Smooth muscle cell (in vitro differentiated cells): ENCODE measurements at regions not wholly inside any gene's neighbourhood (a gene's known extent, or its start where the extent isn't known, plus 50 kb on each side); places are given as distances from the start of the nearest gene placed in this dataset.

ENCODE experiments used
- DNase-seq: peaks from one replicate; lab custom pipeline; 2025; ENCODE audit not compliant: unreplicated experiment; lab: John Stamatoyannopoulos, UW
- H2AFZ ChIP-seq: fragments of 200-600 bp; sonication (generic); 2 replicates; pipeline ENCODE4 v1.6.0; 2016; ENCODE audit warnings: antibody characterized with exemption, low read depth, mild to moderate bottlenecking
- H3F3A ChIP-seq: fragments of 200-600 bp; sonication (generic); 2 replicates; pipeline ENCODE4 v1.6.0; 2017; ENCODE audit warnings: antibody characterized with exemption, low read depth
- H3K27ac ChIP-seq: fragments of 200-600 bp; sonication (generic); 2 replicates; pipeline ENCODE4 v1.5.1; 2016; ENCODE audit warnings: low read depth, mild to moderate bottlenecking
- H3K27me3 ChIP-seq: fragments of 200-600 bp; sonication (generic); 2 replicates; pipeline ENCODE4 v1.6.1; 2016; ENCODE audit warnings: low read depth, mild to moderate bottlenecking
- H3K36me3 ChIP-seq: fragments of 200-600 bp; sonication (generic); 2 replicates; pipeline ENCODE4 v1.5.1; 2016; ENCODE audit warnings: low read depth
- H3K4me1 ChIP-seq: fragments of 200-600 bp; sonication (generic); 2 replicates; pipeline ENCODE4 v1.5.1; 2016; ENCODE audit warnings: low read depth
- H3K4me2 ChIP-seq: fragments of 200-600 bp; sonication (generic); 2 replicates; pipeline ENCODE4 v1.6.0; 2016; ENCODE audit warnings: mild to moderate bottlenecking
- H3K4me3 ChIP-seq: fragments of 200-600 bp; sonication (generic); 2 replicates; pipeline ENCODE4 v1.5.1; 2016; ENCODE audit warnings: mild to moderate bottlenecking
- H3K79me2 ChIP-seq: fragments of 200-600 bp; sonication (generic); 2 replicates; pipeline ENCODE4 v1.6.0; 2016; ENCODE audit warnings: low read depth, mild to moderate bottlenecking
- H3K9ac ChIP-seq: fragments of 200-600 bp; sonication (generic); 2 replicates; pipeline ENCODE4 v1.6.0; 2016; ENCODE audit warnings: low read depth
- H3K9me3 ChIP-seq: fragments of 200-600 bp; sonication (generic); replicated peaks from 2 replicates; pipeline ENCODE4 v1.5.1; 2016; ENCODE audit warnings: low read depth
- H4K20me1 ChIP-seq: fragments of 200-600 bp; sonication (generic); 2 replicates; pipeline ENCODE4 v1.6.0; 2016; ENCODE audit warnings: low read depth
- WGBS: methylation state at CpG from one replicate; pipeline ENCODE4 v1.1.7; 2016; ENCODE audit warnings: low lambda C conversion rate; 5-methylcytosine and 5-hydroxymethylcytosine counted together
- TF ChIP-seq, protein P1 (sequence below): fragments of 200-600 bp; sonication (generic); IDR thresholded peaks from 2 replicates; pipeline ENCODE4 v1.5.1; 2017; ENCODE audit warnings: borderline replicate concordance, mild to moderate bottlenecking, antibody characterized with exemption; ENCODE audit not compliant: insufficient read depth, poor library complexity, severe bottlenecking

DNA sequence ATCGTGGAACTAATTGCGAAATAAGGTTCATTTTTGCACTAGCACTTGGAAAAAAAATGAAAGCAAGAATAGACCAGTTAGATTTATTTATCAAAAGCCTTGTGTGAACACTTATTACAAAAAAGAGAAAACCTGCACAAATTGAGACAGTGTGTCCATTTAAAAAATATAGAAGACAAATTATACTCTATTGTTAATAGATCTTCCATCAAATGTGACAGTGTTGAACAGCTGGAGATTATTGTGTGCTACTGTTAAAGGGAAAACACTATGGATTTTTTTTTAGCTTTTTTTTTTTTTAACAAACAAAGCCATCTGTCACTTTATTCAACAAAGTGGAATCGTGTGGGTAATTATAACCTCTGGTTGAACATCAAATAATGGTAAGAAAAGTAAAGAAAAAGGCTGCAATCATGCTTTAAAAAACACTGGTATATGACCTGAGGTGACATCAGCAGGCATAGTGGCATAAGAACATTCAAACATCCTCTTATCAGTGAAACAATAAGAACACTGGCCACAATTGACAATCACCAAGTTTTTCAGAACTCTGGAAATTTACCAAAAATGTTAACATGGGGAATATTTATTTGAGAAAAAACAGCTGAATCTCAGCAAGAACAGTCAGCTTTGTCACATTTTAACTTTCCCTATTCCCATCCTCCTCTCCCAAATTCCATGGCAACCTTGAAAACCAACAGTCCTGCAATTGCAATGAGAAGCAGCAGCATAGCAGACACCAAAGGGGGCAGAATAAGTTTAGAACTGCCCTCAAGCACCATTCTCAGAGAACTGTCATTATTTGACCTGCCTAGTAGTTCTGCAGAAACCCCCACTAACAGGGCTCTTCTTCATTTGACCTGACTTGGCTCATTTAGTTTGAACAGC is 442.3 kb upstream of the MON1B start:
- H2AFZ ChIP-seq = no peak overlapping the region
- WGBS = 78% methylated on average over 3 of the region's 3 CpGs
- H3K27me3 ChIP-seq = peaks cover 3% of the 10 kb centered on the region
- no peaks in the 10 kb centered on the region for H4K20me1 ChIP-seq
- H3K36me3 ChIP-seq = no peaks in the 10 kb centered on the region
- no peak overlapping the region for H3K9ac ChIP-seq
- H3K27ac ChIP-seq = no peak overlapping the region
- no peak for DNase-seq
- H3K4me3 ChIP-seq = no peak overlapping the region
- TF ChIP-seq, protein P1, sequence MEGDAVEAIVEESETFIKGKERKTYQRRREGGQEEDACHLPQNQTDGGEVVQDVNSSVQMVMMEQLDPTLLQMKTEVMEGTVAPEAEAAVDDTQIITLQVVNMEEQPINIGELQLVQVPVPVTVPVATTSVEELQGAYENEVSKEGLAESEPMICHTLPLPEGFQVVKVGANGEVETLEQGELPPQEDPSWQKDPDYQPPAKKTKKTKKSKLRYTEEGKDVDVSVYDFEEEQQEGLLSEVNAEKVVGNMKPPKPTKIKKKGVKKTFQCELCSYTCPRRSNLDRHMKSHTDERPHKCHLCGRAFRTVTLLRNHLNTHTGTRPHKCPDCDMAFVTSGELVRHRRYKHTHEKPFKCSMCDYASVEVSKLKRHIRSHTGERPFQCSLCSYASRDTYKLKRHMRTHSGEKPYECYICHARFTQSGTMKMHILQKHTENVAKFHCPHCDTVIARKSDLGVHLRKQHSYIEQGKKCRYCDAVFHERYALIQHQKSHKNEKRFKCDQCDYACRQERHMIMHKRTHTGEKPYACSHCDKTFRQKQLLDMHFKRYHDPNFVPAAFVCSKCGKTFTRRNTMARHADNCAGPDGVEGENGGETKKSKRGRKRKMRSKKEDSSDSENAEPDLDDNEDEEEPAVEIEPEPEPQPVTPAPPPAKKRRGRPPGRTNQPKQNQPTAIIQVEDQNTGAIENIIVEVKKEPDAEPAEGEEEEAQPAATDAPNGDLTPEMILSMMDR = no peak
- H3K4me1 ChIP-seq = no peaks in the 10 kb centered on the region
- H3K4me2 ChIP-seq = no peak overlapping the region
- H3K79me2 ChIP-seq = no peaks in the 10 kb centered on the region
- no peaks in the 10 kb centered on the region for H3F3A ChIP-seq
- H3K9me3 ChIP-seq = no peaks in the 10 kb centered on the region

DNA sequence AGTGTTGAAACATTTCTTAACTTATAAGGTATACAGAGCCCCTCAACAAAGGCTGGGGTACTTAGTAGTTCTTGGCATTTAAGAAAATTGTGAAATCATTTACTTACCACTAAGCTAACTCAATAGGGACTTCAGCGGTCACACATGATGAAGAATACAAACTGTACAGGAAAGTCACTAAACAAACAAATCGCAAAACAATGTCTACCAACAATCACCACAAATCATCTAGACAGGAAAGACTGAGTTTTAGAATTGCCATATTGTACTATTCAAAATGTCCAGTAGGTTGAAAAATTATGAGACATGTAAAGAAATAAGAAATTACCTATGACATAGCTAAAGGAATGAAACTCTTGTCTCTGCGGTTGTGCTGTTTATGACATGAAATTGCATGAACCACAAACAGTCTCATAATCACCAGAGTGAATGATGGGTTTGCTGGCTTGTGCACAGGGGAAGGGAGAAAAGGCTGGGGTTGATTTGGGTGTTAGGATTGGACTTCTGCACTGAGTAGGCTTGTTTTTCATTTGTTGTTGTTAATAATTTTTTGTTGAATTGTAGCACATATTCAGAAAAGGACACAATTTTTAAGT is 441.1 kb upstream of the MON1B start:
- Histone ChIP-seq H2AFZ (no peak overlapping the region), H3K9me3 (no peaks in the 10 kb centered on the region), H3K9ac (no peak overlapping the region), H3K27ac (no peak overlapping the region), H3K36me3 (no peaks in the 10 kb centered on the region), H3K79me2 (no peaks in the 10 kb centered on the region), H3K4me1 (no peaks in the 10 kb centered on the region), H3K4me2 (no peak overlapping the region), H3F3A (no peaks in the 10 kb centered on the region), H4K20me1 (no peaks in the 10 kb centered on the region), H3K27me3 (peaks cover 3% of the 10 kb centered on the region), H3K4me3 (no peak overlapping the region)
- TF ChIP-seq, protein P1 = no peak
- WGBS = 88% methylated on average over 3 of the region's 3 CpGs
- DNase-seq = no peak

GRCh38 chr16:76755496-76755895 is 435.5 kb upstream of the MON1B start:
- TF ChIP-seq, protein P1 = no peak
- DNase-seq = no peak
- Histone ChIP-seq H3K27me3 (no peaks in the 10 kb centered on the region), H3K4me3 (no peak overlapping the region), H2AFZ (no peak overlapping the region), H4K20me1 (no peaks in the 10 kb centered on the region), H3K4me1 (no peaks in the 10 kb centered on the region), H3K79me2 (no peaks in the 10 kb centered on the region), H3K27ac (no peak overlapping the region), H3K36me3 (no peaks in the 10 kb centered on the region), H3K9ac (no peak overlapping the region), H3F3A (no peaks in the 10 kb centered on the region), H3K4me2 (no peak overlapping the region), H3K9me3 (no peaks in the 10 kb centered on the region)
- 87% methylated on average over 3 of the region's 3 CpGs for WGBS
